ENCODE measurements at regions not wholly inside any gene's neighbourhood (a gene's known extent, or its start where the extent isn't known, plus 50 kb on each side); places are given as distances from the start of the nearest gene placed in this dataset.

GRCh38 chr3:178082326-178082906 lies 453.8 kb upstream of the KCNMB2 start:
- ChIA-PET POLR2A (ENCODE audit: low non-redundant PET) (no interaction called here), CTCF (no interaction called here)
- H3K27ac ChIP-seq = no peak overlapping the region
- TF ChIP-seq, protein P1, sequence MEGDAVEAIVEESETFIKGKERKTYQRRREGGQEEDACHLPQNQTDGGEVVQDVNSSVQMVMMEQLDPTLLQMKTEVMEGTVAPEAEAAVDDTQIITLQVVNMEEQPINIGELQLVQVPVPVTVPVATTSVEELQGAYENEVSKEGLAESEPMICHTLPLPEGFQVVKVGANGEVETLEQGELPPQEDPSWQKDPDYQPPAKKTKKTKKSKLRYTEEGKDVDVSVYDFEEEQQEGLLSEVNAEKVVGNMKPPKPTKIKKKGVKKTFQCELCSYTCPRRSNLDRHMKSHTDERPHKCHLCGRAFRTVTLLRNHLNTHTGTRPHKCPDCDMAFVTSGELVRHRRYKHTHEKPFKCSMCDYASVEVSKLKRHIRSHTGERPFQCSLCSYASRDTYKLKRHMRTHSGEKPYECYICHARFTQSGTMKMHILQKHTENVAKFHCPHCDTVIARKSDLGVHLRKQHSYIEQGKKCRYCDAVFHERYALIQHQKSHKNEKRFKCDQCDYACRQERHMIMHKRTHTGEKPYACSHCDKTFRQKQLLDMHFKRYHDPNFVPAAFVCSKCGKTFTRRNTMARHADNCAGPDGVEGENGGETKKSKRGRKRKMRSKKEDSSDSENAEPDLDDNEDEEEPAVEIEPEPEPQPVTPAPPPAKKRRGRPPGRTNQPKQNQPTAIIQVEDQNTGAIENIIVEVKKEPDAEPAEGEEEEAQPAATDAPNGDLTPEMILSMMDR (conservative IDR thresholded peaks at IDR 0.05; ENCODE audit: low read depth) = no peak
- DNase-seq (ENCODE audit: low spot score) = no peak

GRCh38 chr3:178083906-178084866 lies 452.1 kb upstream of the KCNMB2 start:
- TF ChIP-seq, protein P1 (conservative IDR thresholded peaks at IDR 0.05; ENCODE audit: low read depth) = 0 out of 2 replicates have a peak, but pooled peaks have one; percentile 7
- peak; percentile 11 for DNase-seq (ENCODE audit: low spot score)
- ChIA-PET CTCF (interaction anchor here (0.6 to 0.7 kb wide), 5 partner anchors 9 to 521 kb away, joined by 3 to 5 read pairs (median 3); no protein-coding TSS in a partner anchor), POLR2A (ENCODE audit: low non-redundant PET) (no interaction called here)
- H3K27ac ChIP-seq = no peak overlapping the region

- no peak overlapping the region for H3K27ac ChIP-seq
- POLR2A ChIA-PET (ENCODE audit: low non-redundant PET) = interaction anchor here (0.6 kb wide), 1 partner anchor 153 kb away, joined by 3 read pairs; no protein-coding TSS in a partner anchor
- TF ChIP-seq, protein P1 (conservative IDR thresholded peaks at IDR 0.05; ENCODE audit: low read depth) = no peak
- CTCF ChIA-PET = interaction anchor here (0.6 to 0.7 kb wide), 5 partner anchors 8 to 1038 kb away, joined by 3 to 5 read pairs (median 3); no protein-coding TSS in a partner anchor
- DNase-seq (ENCODE audit: low spot score) = no peak
Measured at GRCh38 chr3:178084938-178085816, 451.1 kb upstream of the KCNMB2 start.

DNA sequence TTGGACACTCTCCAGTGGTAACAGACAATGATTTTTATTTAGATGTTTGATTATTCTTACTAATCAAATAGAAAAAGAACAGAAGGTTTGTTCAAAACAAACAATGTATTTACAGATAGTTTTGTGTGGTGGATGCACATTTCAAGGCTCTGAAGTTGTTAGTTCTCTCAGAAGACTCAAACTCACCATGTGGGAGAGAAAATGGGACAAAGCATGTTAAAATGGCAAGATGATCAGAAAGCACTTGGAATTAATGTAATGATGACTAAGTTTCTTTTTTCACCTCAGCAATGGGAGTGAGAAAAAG lies 450.5 kb upstream of the KCNMB2 start:
- no peak for DNase-seq (ENCODE audit: low spot score)
- H3K27ac ChIP-seq = no peak overlapping the region
- ChIA-PET CTCF (interaction anchor here (0.6 kb wide), 1 partner anchor 1039 kb away, joined by 3 read pairs; no protein-coding TSS in a partner anchor), POLR2A (ENCODE audit: low non-redundant PET) (no interaction called here)
- TF ChIP-seq, protein P1 (conservative IDR thresholded peaks at IDR 0.05; ENCODE audit: low read depth) = no peak

DNA sequence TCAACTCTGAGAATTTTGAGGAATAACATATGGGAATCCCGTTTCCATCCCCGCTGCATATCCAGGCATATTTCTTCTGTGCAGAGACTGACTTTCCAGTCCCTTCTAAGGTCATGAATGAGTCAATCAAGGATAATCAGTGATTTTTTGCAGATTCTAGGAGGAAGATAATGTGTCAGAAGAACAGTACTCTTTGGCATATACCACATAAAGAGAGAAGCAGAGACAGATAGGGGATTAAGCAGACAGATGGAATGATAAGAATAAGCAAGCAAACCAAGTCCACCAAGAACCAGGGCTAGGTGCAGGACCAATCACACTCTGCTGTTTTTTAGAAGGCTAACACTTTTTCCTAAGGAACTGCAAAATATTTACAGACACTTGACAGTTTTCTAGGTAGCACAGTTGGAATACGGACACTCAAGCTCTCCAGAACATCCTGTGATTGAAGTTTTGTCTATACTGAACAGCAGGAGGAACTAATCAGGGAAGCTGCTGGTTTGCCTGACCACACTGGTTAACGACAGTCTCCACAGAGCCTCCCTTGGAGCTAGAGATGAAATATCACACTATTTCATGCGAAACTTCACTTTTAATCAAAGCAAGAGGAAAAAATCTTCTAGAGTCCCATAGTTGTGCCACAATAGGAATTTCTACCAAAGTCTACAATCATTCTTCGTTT lies 450.0 kb upstream of the KCNMB2 start:
- TF ChIP-seq, protein P1 (conservative IDR thresholded peaks at IDR 0.05; ENCODE audit: low read depth) = no peak
- no peak overlapping the region for H3K27ac ChIP-seq
- CTCF ChIA-PET = no interaction called here
- no peak for DNase-seq (ENCODE audit: low spot score)
- POLR2A ChIA-PET (ENCODE audit: low non-redundant PET) = no interaction called here

All from RWPE1 (cell line).